ENCODE measurements at regions not wholly inside any gene's neighbourhood (a gene's known extent, or its start where the extent isn't known, plus 50 kb on each side); places are given as distances from the start of the nearest gene placed in this dataset.

GRCh38 chr2:239598011-239598731 lies 197.4 kb upstream of the HDAC4 start:
- H3K9me3 Mint-ChIP-seq (ENCODE audit: unreplicated experiment) = no peaks in the 10 kb centered on the region
- no peak overlapping the region for H3K4me3 Mint-ChIP-seq (ENCODE audit: unreplicated experiment)
- peaks cover 14% of the 10 kb centered on the region for H3K27me3 Mint-ChIP-seq (ENCODE audit: unreplicated experiment)
- no peak overlapping the region for H3K27ac Mint-ChIP-seq (ENCODE audit: unreplicated experiment)
- no peak for TF ChIP-seq CTCF (IDR thresholded peaks at IDR 0.05; ENCODE audit: unreplicated experiment)
- no peak for DNase-seq (ENCODE audit: low spot score)
- peaks cover 10% of the 10 kb centered on the region for H3K36me3 Mint-ChIP-seq (ENCODE audit: low read depth, unreplicated experiment)
- H3K4me1 Mint-ChIP-seq (ENCODE audit: unreplicated experiment) = no peaks in the 10 kb centered on the region

- Mint-ChIP-seq H3K27ac (ENCODE audit: unreplicated experiment) (no peak overlapping the region), H3K4me3 (ENCODE audit: unreplicated experiment) (no peak overlapping the region), H3K4me1 (ENCODE audit: unreplicated experiment) (no peaks in the 10 kb centered on the region), H3K36me3 (ENCODE audit: low read depth, unreplicated experiment) (peaks cover 16% of the 10 kb centered on the region), H3K9me3 (ENCODE audit: unreplicated experiment) (peaks cover 5% of the 10 kb centered on the region), H3K27me3 (ENCODE audit: unreplicated experiment) (peaks cover 16% of the 10 kb centered on the region)
- TF ChIP-seq CTCF (IDR thresholded peaks at IDR 0.05; ENCODE audit: unreplicated experiment) = no peak
- DNase-seq (ENCODE audit: low spot score) = no peak
These were observed 196.4 kb upstream of the HDAC4 start for GRCh38 chr2:239597216-239597615.

- no peak for DNase-seq (ENCODE audit: low spot score)
- H3K4me1 Mint-ChIP-seq (ENCODE audit: unreplicated experiment) = no peaks in the 10 kb centered on the region
- no peak for TF ChIP-seq CTCF (IDR thresholded peaks at IDR 0.05; ENCODE audit: unreplicated experiment)
These were observed 196.0 kb upstream of the HDAC4 start for GRCh38 chr2:239596792-239597191.

GRCh38 chr2:239596253-239596652 lies 195.4 kb upstream of the HDAC4 start:
- H3K36me3 Mint-ChIP-seq (ENCODE audit: low read depth, unreplicated experiment) = peaks cover 20% of the 10 kb centered on the region
- no peak overlapping the region for H3K27ac Mint-ChIP-seq (ENCODE audit: unreplicated experiment)
- no peak for DNase-seq (ENCODE audit: low spot score)
- H3K4me3 Mint-ChIP-seq (ENCODE audit: unreplicated experiment) = no peak overlapping the region
- no peaks in the 10 kb centered on the region for H3K4me1 Mint-ChIP-seq (ENCODE audit: unreplicated experiment)
- peaks cover 9% of the 10 kb centered on the region for H3K9me3 Mint-ChIP-seq (ENCODE audit: unreplicated experiment)
- H3K27me3 Mint-ChIP-seq (ENCODE audit: unreplicated experiment) = peaks cover 21% of the 10 kb centered on the region
- TF ChIP-seq CTCF (IDR thresholded peaks at IDR 0.05; ENCODE audit: unreplicated experiment) = no peak

More at GRCh38 chr2:239596792-239597191, 196.0 kb upstream of the HDAC4 start:
- Mint-ChIP-seq H3K27me3 (ENCODE audit: unreplicated experiment) (peaks cover 20% of the 10 kb centered on the region), H3K4me3 (ENCODE audit: unreplicated experiment) (no peak overlapping the region), H3K9me3 (ENCODE audit: unreplicated experiment) (peaks cover 9% of the 10 kb centered on the region), H3K27ac (ENCODE audit: unreplicated experiment) (no peak overlapping the region), H3K36me3 (ENCODE audit: low read depth, unreplicated experiment) (peaks cover 20% of the 10 kb centered on the region)

- Mint-ChIP-seq H3K36me3 (ENCODE audit: low read depth, unreplicated experiment) (peaks cover 20% of the 10 kb centered on the region), H3K27me3 (ENCODE audit: unreplicated experiment) (peaks cover 24% of the 10 kb centered on the region), H3K27ac (ENCODE audit: unreplicated experiment) (no peak overlapping the region), H3K9me3 (ENCODE audit: unreplicated experiment) (peaks cover 9% of the 10 kb centered on the region), H3K4me1 (ENCODE audit: unreplicated experiment) (no peaks in the 10 kb centered on the region), H3K4me3 (ENCODE audit: unreplicated experiment) (no peak overlapping the region)
- DNase-seq (ENCODE audit: low spot score) = no peak
- no peak for TF ChIP-seq CTCF (IDR thresholded peaks at IDR 0.05; ENCODE audit: unreplicated experiment)
These were observed 194.9 kb upstream of the HDAC4 start for GRCh38 chr2:239595726-239596125.

Measured in endothelial cell (in vitro differentiated cells).